Activated CD4-positive, alpha-beta T cell treated with anti-CD3 and anti-CD28 coated beads, Interleukin-2, amount 10 ng/mL, durations not matched to agents 7 days and 5 days (primary cell): ENCODE measurements at regions not wholly inside any gene's neighbourhood (a gene's known extent, or its start where the extent isn't known, plus 50 kb on each side); places are given as distances from the start of the nearest gene placed in this dataset.

ENCODE experiments used
- CTCF ChIA-PET: fragments of 350-600 bp; sonication (Branson Sonifier 250); formaldehyde crosslinking; loops from one replicate; lab custom pipeline; 2021; ENCODE audit warnings: antibody characterized with exemption; lab: Charles Lee
- POLR2A ChIA-PET: fragments of 350-600 bp; sonication (Branson Sonifier 250); formaldehyde crosslinking; loops from one replicate; lab custom pipeline; 2021; ENCODE audit warnings: antibody characterized with exemption; lab: Charles Lee
- DNase-seq: peaks from one replicate; pipeline ENCODE4 v3.0.0-alpha.2; 2020
- H3K27ac Mint-ChIP-seq: one replicate; pipeline ENCODE4 v1.8.0; 2021; ENCODE audit warnings: mild to moderate bottlenecking, moderate library complexity, mixed read lengths
- H3K27me3 Mint-ChIP-seq: one replicate; pipeline ENCODE4 v1.8.0; 2021; ENCODE audit warnings: mixed read lengths
- H3K36me3 Mint-ChIP-seq: one replicate; pipeline ENCODE4 v1.8.0; 2021; ENCODE audit warnings: low read depth, mixed read lengths
- H3K4me1 Mint-ChIP-seq: one replicate; pipeline ENCODE4 v1.8.0; 2021; ENCODE audit warnings: mixed read lengths
- H3K4me3 Mint-ChIP-seq: one replicate; pipeline ENCODE4 v1.8.0; 2021; ENCODE audit warnings: mild to moderate bottlenecking, moderate library complexity, mixed read lengths
- H3K9me3 Mint-ChIP-seq: one replicate; pipeline ENCODE4 v1.8.0; 2021; ENCODE audit warnings: mixed read lengths

GRCh38 chr7:113172726-113173125, 54.4 kb upstream of the SMIM30 start:
- Mint-ChIP-seq H3K27ac (no peak overlapping the region), H3K27me3 (peaks cover 3% of the 10 kb centered on the region), H3K4me3 (no peak overlapping the region), H3K36me3 (no peaks in the 10 kb centered on the region), H3K9me3 (no peaks in the 10 kb centered on the region), H3K4me1 (no peaks in the 10 kb centered on the region)
- no peak for DNase-seq
- ChIA-PET POLR2A (no interaction called here), CTCF (no interaction called here)

- Mint-ChIP-seq H3K36me3 (no peaks in the 10 kb centered on the region), H3K27me3 (peaks cover 3% of the 10 kb centered on the region)
- DNase-seq: no peak
These were observed 52.2 kb upstream of the SMIM30 start for GRCh38 chr7:113170591-113170990.

More at GRCh38 chr7:113170591-113170990, 52.2 kb upstream of the SMIM30 start:
- Mint-ChIP-seq H3K27ac (no peak overlapping the region), H3K4me1 (no peaks in the 10 kb centered on the region), H3K4me3 (no peak overlapping the region), H3K9me3 (no peaks in the 10 kb centered on the region)
- ChIA-PET CTCF (no interaction called here), POLR2A (no interaction called here)
